ENCODE measurements at regions not wholly inside any gene's neighbourhood (a gene's known extent, or its start where the extent isn't known, plus 50 kb on each side); places are given as distances from the start of the nearest gene placed in this dataset.

GRCh38 chr6:19465760-19466159 lies 371.4 kb upstream of the ID4 start:
- TF ChIP-seq CTCF (IDR thresholded peaks at IDR 0.05) (no peak), POLR2AphosphoS5 (IDR thresholded peaks at IDR 0.05) (no peak), POLR2A (IDR thresholded peaks at IDR 0.05) (no peak), EP300 (IDR thresholded peaks at IDR 0.05) (no peak)
